Right lobe of liver (tissue), 4 donors: ENCODE measurements at regions not wholly inside any gene's neighbourhood (a gene's known extent, or its start where the extent isn't known, plus 50 kb on each side); places are given as distances from the start of the nearest gene placed in this dataset.

Source experiments
- POLR2A ChIP-seq: fragments of 450-650 bp; IDR thresholded peaks from one replicate; pipeline ENCODE4 v1.6.1; 2017; ENCODE audit warnings: antibody characterized with exemption, mild to moderate bottlenecking
- TF ChIP-seq, protein P1 (sequence below), 4 donors: fragments of 200-600 bp in 3 of 4; fragments of 450-650 bp in 1 of 4; IDR thresholded peaks; one replicate each; pipeline versions ENCODE4 v1.5.1 to v1.8.0; 2016 to 2022; ENCODE audit warnings: antibody characterized with exemption in 4 of 4, mild to moderate bottlenecking in 2 of 4
- donor health status: DM: no; HTN: no; CAD: no.
- donor health status: DM: no; HTN: no; CAD: no.
- donor health status: DM: no; HTN: yes; CAD: no.

DNA sequence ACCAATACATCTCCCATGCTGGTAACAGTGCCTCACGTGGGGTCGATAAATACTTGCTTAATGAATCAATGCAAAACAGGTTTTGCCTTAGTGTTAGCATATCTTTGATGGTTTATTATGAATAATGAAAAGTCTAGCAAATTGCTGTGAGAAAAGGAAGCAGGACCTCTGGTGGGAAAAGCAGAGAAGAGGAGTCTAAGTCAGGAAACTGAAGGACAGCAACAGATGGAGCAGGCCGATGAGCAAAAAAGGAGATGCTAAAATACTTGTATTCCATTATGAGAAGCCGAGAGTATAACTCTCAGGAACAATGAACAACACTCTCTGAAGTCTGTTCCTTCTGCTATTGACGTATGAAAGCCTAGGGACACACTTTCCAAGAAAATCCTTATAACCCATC, 555.2 kb upstream of the KLHL29 start:
- TF ChIP-seq, protein P1, sequence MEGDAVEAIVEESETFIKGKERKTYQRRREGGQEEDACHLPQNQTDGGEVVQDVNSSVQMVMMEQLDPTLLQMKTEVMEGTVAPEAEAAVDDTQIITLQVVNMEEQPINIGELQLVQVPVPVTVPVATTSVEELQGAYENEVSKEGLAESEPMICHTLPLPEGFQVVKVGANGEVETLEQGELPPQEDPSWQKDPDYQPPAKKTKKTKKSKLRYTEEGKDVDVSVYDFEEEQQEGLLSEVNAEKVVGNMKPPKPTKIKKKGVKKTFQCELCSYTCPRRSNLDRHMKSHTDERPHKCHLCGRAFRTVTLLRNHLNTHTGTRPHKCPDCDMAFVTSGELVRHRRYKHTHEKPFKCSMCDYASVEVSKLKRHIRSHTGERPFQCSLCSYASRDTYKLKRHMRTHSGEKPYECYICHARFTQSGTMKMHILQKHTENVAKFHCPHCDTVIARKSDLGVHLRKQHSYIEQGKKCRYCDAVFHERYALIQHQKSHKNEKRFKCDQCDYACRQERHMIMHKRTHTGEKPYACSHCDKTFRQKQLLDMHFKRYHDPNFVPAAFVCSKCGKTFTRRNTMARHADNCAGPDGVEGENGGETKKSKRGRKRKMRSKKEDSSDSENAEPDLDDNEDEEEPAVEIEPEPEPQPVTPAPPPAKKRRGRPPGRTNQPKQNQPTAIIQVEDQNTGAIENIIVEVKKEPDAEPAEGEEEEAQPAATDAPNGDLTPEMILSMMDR (IDR thresholded peaks at IDR 0.05): no peak
- no peak for TF ChIP-seq POLR2A
